ENCODE measurements at regions not wholly inside any gene's neighbourhood (a gene's known extent, or its start where the extent isn't known, plus 50 kb on each side); places are given as distances from the start of the nearest gene placed in this dataset.

DNA sequence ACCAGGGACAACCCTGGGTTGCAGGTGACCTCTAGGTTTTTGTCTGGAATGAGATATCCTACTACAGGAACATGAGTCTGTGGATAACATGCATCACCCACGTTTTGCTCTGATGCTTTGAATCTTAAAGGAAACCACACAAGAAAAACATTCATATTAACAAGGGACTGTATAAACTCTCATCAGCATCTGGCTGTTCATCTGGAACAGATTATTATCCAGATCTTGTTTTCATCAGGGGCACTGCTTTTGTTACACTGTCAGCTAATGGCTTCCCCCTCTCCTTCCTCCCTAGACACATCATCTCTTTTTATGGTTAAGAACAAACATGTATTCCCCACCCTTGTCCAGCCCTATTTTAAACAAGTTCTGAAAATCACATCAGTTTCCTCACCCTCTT lies 1095.7 kb downstream of the AACS start:
- Histone ChIP-seq H3K79me2 (ENCODE audit: insufficient read depth, low read length) (no peaks in the 10 kb centered on the region), H2AFZ (ENCODE audit: low read depth, low read length, severe bottlenecking) (no peak overlapping the region), H3K9ac (ENCODE audit: low read length) (no peak overlapping the region), H3K4me3 (ENCODE audit: insufficient read depth, low read length, poor library complexity, severe bottlenecking) (no peak overlapping the region), H3K27ac (ENCODE audit: low read depth, low read length) (no peak overlapping the region), H3F3A (ENCODE audit: insufficient read depth) (no peaks in the 10 kb centered on the region), H3K9me3 (ENCODE audit: insufficient read depth, low read length) (no peaks in the 10 kb centered on the region), H3K27me3 (ENCODE audit: low read length) (no peaks in the 10 kb centered on the region), H3K4me2 (ENCODE audit: low read depth, low read length, poor library complexity, severe bottlenecking) (no peak overlapping the region), H3K9me2 (replicated peaks; ENCODE audit: insufficient read depth, low read length) (no peaks in the 10 kb centered on the region), H3K36me3 (ENCODE audit: low read length) (no peaks in the 10 kb centered on the region), H4K20me1 (ENCODE audit: low read depth, low read length) (no peaks in the 10 kb centered on the region)
- TF ChIP-seq CTCF (IDR thresholded peaks at IDR 0.05; ENCODE audit: insufficient read depth, low read length, poor library complexity, severe bottlenecking) (no peak), EZH2phosphoT487 (conservative IDR thresholded peaks at IDR 0.05; ENCODE audit: low read length) (no peak)

- no peaks in the 10 kb centered on the region for H3K79me2 ChIP-seq (ENCODE audit: insufficient read depth, low read length)
- H3K27ac ChIP-seq (ENCODE audit: low read depth, low read length): no peak overlapping the region
- H2AFZ ChIP-seq (ENCODE audit: low read depth, low read length, severe bottlenecking): no peak overlapping the region
- no peak for TF ChIP-seq CTCF (IDR thresholded peaks at IDR 0.05; ENCODE audit: insufficient read depth, low read length, poor library complexity, severe bottlenecking)
- TF ChIP-seq EZH2phosphoT487 (conservative IDR thresholded peaks at IDR 0.05; ENCODE audit: low read length): no peak
- no peaks in the 10 kb centered on the region for H3K27me3 ChIP-seq (ENCODE audit: low read length)
- no peaks in the 10 kb centered on the region for H3K9me3 ChIP-seq (ENCODE audit: insufficient read depth, low read length)
- H3K4me2 ChIP-seq (ENCODE audit: low read depth, low read length, poor library complexity, severe bottlenecking): no peak overlapping the region
- no peaks in the 10 kb centered on the region for H3F3A ChIP-seq (ENCODE audit: insufficient read depth)
- no peaks in the 10 kb centered on the region for H3K36me3 ChIP-seq (ENCODE audit: low read length)
- no peak overlapping the region for H3K9ac ChIP-seq (ENCODE audit: low read length)
- H4K20me1 ChIP-seq (ENCODE audit: low read depth, low read length): no peaks in the 10 kb centered on the region
- H3K4me3 ChIP-seq (ENCODE audit: insufficient read depth, low read length, poor library complexity, severe bottlenecking): no peak overlapping the region
- H3K9me2 ChIP-seq (replicated peaks; ENCODE audit: insufficient read depth, low read length): no peaks in the 10 kb centered on the region
Observed at GRCh38 chr12:126163984-126164383, 1098.7 kb downstream of the AACS start.

DNA sequence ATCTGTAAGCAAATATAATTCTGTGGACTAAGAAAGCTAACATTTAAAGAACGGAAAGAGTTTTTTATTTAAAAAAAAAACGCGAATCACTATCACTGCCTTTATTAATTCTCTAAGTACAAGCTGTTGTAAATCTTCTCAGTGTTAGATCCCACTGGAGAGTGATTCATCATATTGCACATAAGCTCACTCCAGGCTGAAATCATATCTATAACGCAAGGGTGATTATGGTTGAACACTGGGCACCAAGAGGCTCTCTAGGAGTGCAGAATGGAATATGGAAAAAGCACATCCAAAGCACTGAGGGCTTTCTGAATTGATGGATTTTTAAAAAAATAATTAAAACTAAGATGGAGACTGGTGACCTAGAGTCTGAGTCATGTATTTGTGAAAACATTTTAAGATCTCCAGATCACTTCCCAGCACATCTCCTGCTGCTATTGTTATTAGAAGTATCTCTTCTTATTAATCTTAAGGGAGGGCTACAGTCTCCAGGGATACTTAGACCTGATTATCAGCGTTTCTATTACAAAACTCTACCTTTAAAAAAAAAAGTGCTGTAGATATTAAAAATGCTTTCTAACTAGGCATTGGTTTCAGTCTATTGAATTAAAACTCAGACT lies 1106.8 kb downstream of the AACS start:
- no peak overlapping the region for H3K4me2 ChIP-seq (ENCODE audit: low read depth, low read length, poor library complexity, severe bottlenecking)
- no peak overlapping the region for H3K4me3 ChIP-seq (ENCODE audit: insufficient read depth, low read length, poor library complexity, severe bottlenecking)
- TF ChIP-seq CTCF (IDR thresholded peaks at IDR 0.05; ENCODE audit: insufficient read depth, low read length, poor library complexity, severe bottlenecking) (no peak), EZH2phosphoT487 (conservative IDR thresholded peaks at IDR 0.05; ENCODE audit: low read length) (no peak)
- no peak overlapping the region for H3K9ac ChIP-seq (ENCODE audit: low read length)
- no peaks in the 10 kb centered on the region for H3K9me2 ChIP-seq (replicated peaks; ENCODE audit: insufficient read depth, low read length)
- no peaks in the 10 kb centered on the region for H3K79me2 ChIP-seq (ENCODE audit: insufficient read depth, low read length)
- H3K27ac ChIP-seq (ENCODE audit: low read depth, low read length): no peak overlapping the region
- H3K9me3 ChIP-seq (ENCODE audit: insufficient read depth, low read length): no peaks in the 10 kb centered on the region
- no peaks in the 10 kb centered on the region for H3F3A ChIP-seq (ENCODE audit: insufficient read depth)
- H2AFZ ChIP-seq (ENCODE audit: low read depth, low read length, severe bottlenecking): no peak overlapping the region
- no peaks in the 10 kb centered on the region for H3K36me3 ChIP-seq (ENCODE audit: low read length)
- H4K20me1 ChIP-seq (ENCODE audit: low read depth, low read length): no peaks in the 10 kb centered on the region
- no peaks in the 10 kb centered on the region for H3K27me3 ChIP-seq (ENCODE audit: low read length)
